Smooth muscle cell (in vitro differentiated cells): ENCODE measurements at regions not wholly inside any gene's neighbourhood (a gene's known extent, or its start where the extent isn't known, plus 50 kb on each side); places are given as distances from the start of the nearest gene placed in this dataset.

ENCODE experiments used
- DNase-seq: peaks from one replicate; lab custom pipeline; 2025; ENCODE audit not compliant: unreplicated experiment; lab: John Stamatoyannopoulos, UW
- H2AFZ ChIP-seq: fragments of 200-600 bp; sonication (generic); 2 replicates; pipeline ENCODE4 v1.6.0; 2016; ENCODE audit warnings: antibody characterized with exemption, low read depth, mild to moderate bottlenecking
- H3F3A ChIP-seq: fragments of 200-600 bp; sonication (generic); 2 replicates; pipeline ENCODE4 v1.6.0; 2017; ENCODE audit warnings: antibody characterized with exemption, low read depth
- H3K27ac ChIP-seq: fragments of 200-600 bp; sonication (generic); 2 replicates; pipeline ENCODE4 v1.5.1; 2016; ENCODE audit warnings: low read depth, mild to moderate bottlenecking
- H3K27me3 ChIP-seq: fragments of 200-600 bp; sonication (generic); 2 replicates; pipeline ENCODE4 v1.6.1; 2016; ENCODE audit warnings: low read depth, mild to moderate bottlenecking
- H3K36me3 ChIP-seq: fragments of 200-600 bp; sonication (generic); 2 replicates; pipeline ENCODE4 v1.5.1; 2016; ENCODE audit warnings: low read depth
- H3K4me1 ChIP-seq: fragments of 200-600 bp; sonication (generic); 2 replicates; pipeline ENCODE4 v1.5.1; 2016; ENCODE audit warnings: low read depth
- H3K4me2 ChIP-seq: fragments of 200-600 bp; sonication (generic); 2 replicates; pipeline ENCODE4 v1.6.0; 2016; ENCODE audit warnings: mild to moderate bottlenecking
- H3K4me3 ChIP-seq: fragments of 200-600 bp; sonication (generic); 2 replicates; pipeline ENCODE4 v1.5.1; 2016; ENCODE audit warnings: mild to moderate bottlenecking
- H3K79me2 ChIP-seq: fragments of 200-600 bp; sonication (generic); 2 replicates; pipeline ENCODE4 v1.6.0; 2016; ENCODE audit warnings: low read depth, mild to moderate bottlenecking
- H3K9ac ChIP-seq: fragments of 200-600 bp; sonication (generic); 2 replicates; pipeline ENCODE4 v1.6.0; 2016; ENCODE audit warnings: low read depth
- H3K9me3 ChIP-seq: fragments of 200-600 bp; sonication (generic); replicated peaks from 2 replicates; pipeline ENCODE4 v1.5.1; 2016; ENCODE audit warnings: low read depth
- H4K20me1 ChIP-seq: fragments of 200-600 bp; sonication (generic); 2 replicates; pipeline ENCODE4 v1.6.0; 2016; ENCODE audit warnings: low read depth
- CTCF ChIP-seq: fragments of 200-600 bp; sonication (generic); IDR thresholded peaks from 2 replicates; pipeline ENCODE4 v1.5.1; 2017; ENCODE audit warnings: borderline replicate concordance, mild to moderate bottlenecking, antibody characterized with exemption; ENCODE audit not compliant: insufficient read depth, poor library complexity, severe bottlenecking
- WGBS: methylation state at CpG from one replicate; pipeline ENCODE4 v1.1.7; 2016; ENCODE audit warnings: low lambda C conversion rate; 5-methylcytosine and 5-hydroxymethylcytosine counted together

DNA sequence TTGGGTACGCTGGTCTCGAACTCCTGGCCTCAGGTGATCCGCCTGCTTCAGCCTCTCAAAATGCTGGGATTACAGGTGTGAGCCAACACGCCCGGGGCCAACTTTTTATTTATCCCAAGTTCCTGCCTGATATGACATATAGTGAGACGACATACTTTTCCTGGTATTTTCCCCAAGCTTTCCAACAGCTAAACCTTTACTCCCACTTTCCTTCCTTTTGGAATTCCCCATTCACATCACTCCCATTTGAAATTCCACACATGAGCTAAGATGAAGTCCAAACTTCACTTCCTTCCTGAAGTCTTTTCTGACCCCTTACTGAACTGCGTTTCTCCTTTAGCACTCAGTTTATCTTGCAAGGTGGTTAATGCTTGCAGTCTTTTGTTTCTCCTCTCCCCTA, 64.1 kb downstream of the S1PR1 start:
- WGBS: 96% methylated on average over 7 of the region's 7 CpGs
- Histone ChIP-seq H3K36me3 (no peaks in the 10 kb centered on the region), H4K20me1 (no peaks in the 10 kb centered on the region), H3K4me3 (no peak overlapping the region), H3K9me3 (no peaks in the 10 kb centered on the region), H3F3A (no peaks in the 10 kb centered on the region), H3K4me1 (no peaks in the 10 kb centered on the region), H3K9ac (no peak overlapping the region), H3K4me2 (no peak overlapping the region), H3K27me3 (peaks cover 14% of the 10 kb centered on the region), H3K79me2 (no peaks in the 10 kb centered on the region), H3K27ac (no peak overlapping the region), H2AFZ (no peak overlapping the region)
- TF ChIP-seq CTCF: no peak
- DNase-seq: no peak

DNA sequence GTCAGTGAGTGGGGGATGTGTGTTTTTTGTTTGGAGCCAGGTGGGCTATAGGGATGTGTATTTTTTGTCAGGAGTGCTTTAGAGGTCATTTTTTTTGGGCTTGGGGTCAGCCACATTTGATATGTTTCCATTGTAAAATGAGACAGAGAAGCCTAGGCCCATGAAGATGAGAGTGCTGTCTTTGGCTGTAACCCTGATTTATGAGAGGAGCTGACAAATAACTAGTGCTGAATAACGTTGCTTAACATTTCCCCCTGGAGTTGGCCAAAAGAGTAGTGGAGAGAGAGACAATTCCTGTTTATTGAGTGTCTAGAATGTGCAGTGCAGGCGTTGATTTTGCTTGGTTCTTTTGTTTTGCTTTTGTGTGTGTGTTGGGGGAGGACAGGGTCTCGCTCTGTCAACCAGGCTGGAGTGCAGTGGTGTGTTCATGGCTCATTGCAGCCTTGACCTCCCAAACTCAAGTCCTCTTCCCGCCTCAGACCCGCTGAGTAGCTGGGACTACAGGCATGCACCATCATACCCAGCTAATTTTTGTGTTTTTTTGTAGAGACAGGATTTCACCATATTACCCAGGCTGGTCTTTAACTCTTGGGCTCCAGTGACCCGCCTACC, 64.7 kb downstream of the S1PR1 start:
- TF ChIP-seq CTCF: no peak
- H3K4me2 ChIP-seq: no peak overlapping the region
- H3K79me2 ChIP-seq: no peaks in the 10 kb centered on the region
- no peaks in the 10 kb centered on the region for H3K36me3 ChIP-seq
- H3K9ac ChIP-seq: no peak overlapping the region
- H3K4me1 ChIP-seq: no peaks in the 10 kb centered on the region
- H3K4me3 ChIP-seq: no peak overlapping the region
- H3K9me3 ChIP-seq: no peaks in the 10 kb centered on the region
- no peak for DNase-seq
- H2AFZ ChIP-seq: no peak overlapping the region
- no peaks in the 10 kb centered on the region for H3F3A ChIP-seq
- 86% methylated on average over 6 of the region's 6 CpGs for WGBS
- H3K27me3 ChIP-seq: peaks cover 14% of the 10 kb centered on the region
- H4K20me1 ChIP-seq: no peaks in the 10 kb centered on the region
- H3K27ac ChIP-seq: no peak overlapping the region

DNA sequence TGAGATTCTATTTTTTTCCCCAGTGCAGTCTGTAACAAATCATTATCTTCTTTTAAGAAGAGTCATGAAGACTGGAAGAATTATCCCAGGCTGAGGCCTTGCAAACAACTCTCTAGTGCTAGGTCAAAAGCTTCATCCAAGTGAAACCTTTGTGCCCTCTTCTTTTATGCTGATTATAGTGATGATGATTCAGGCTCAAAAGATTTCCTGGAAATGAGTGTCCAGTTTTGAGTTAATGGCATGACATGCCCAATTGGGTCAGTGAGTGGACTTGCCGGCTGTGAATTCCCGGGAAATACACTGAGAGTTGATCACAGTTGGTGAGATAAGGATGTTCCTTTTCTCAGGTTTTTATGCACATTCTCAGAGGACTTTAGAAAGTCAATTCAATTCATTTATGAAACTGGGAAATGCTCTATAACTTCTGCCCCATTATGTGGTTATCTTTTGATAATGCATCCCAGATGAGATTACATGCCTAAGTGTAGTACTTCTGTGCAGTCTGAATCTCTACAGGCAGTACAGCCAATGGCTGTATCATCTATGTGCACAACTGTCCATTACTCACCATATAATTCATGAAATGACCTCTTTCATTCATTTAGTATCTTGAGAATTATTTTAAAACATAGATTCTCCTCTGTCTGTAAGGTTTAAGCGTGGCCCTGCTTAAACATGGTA, 66.2 kb downstream of the S1PR1 start:
- Histone ChIP-seq H3K9ac (no peak overlapping the region), H3K9me3 (no peaks in the 10 kb centered on the region), H3K27ac (no peak overlapping the region), H2AFZ (no peak overlapping the region), H3K4me1 (no peaks in the 10 kb centered on the region), H3K27me3 (peaks cover 13% of the 10 kb centered on the region), H4K20me1 (no peaks in the 10 kb centered on the region), H3K4me3 (no peak overlapping the region), H3F3A (no peaks in the 10 kb centered on the region), H3K4me2 (no peak overlapping the region), H3K79me2 (no peaks in the 10 kb centered on the region), H3K36me3 (no peaks in the 10 kb centered on the region)
- WGBS: 55% methylated on average over 3 of the region's 3 CpGs
- TF ChIP-seq CTCF: no peak
- DNase-seq: no peak
